K562 (cell line): ENCODE measurements at regions not wholly inside any gene's neighbourhood (a gene's known extent, or its start where the extent isn't known, plus 50 kb on each side); places are given as distances from the start of the nearest gene placed in this dataset.

Experiments
- ATAC-seq: fragments of 200-7000 bp; cut with Tn5 transposase; 3 replicates; pipeline ENCODE4 v1.9.1; 2020; ENCODE audit warnings: moderate library complexity
- BruUV-seq: library from RNA; stranded (reverse); fragments of 400-500 nt; replicated peaks from 2 replicates; lab custom pipeline; 2021; lab: Mats Ljungman, UMichigan
- CTCF ChIA-PET: fragments of 300-600 bp; formaldehyde crosslinking; extraction: SDS; loops from one replicate; lab custom pipeline; 2021; ENCODE audit warnings: low intra/inter-chr PET ratio; lab: Yijun Ruan, JAX
- POLR2A ChIA-PET: fragments of 300-600, 350-650 bp; sonication (Branson Sonifier 250); formaldehyde crosslinking; extraction: SDS; loops from one replicate; lab custom pipeline; 2021; ENCODE audit warnings: antibody characterized with exemption, inconsistent platforms; lab: Yijun Ruan, JAX
- DNase-seq, 4 experiments: peaks; one replicate each; pipeline versions ENCODE4 v3.0.0 to v3.0.0-alpha.2; 2011 to 2018; ENCODE audit warnings: low spot score in 3 of 4, mixed read lengths in 3 of 4; ENCODE audit errors: extremely low read depth in 1 of 4
- FAIRE-seq: peaks from 2 replicates; lab custom pipeline; 2011; peaks lifted over from hg19 to GRCh38; lab: Jason Lieb, UNC
- H2AFZ ChIP-seq: 2 replicates; pipeline ENCODE4 v1.6.0; 2011; ENCODE audit warnings: low read depth, low read length, control low read depth, inconsistent platforms
- H3K27ac ChIP-seq: fragments of 200-600 bp; 3 replicates; pipeline ENCODE4 v1.8.0; 2011; ENCODE audit warnings: low read depth, mild to moderate bottlenecking, control low read depth, inconsistent platforms, low read length, moderate library complexity, mixed read lengths; ENCODE audit errors: extremely low read depth
- H3K27me3 ChIP-seq, 2 experiments: fragments of 300-600 bp in 1 of 2; 2 replicates in 1 of 2; 3 replicates in 1 of 2; pipeline versions ENCODE4 v1.6.0 to v1.8.0; 2011; ENCODE audit warnings: inconsistent platforms in 2 of 2, low read length in 2 of 2, mild to moderate bottlenecking in 1 of 2, mixed read lengths in 1 of 2, moderate library complexity in 1 of 2; ENCODE audit not compliant: control insufficient read depth in 2 of 2, insufficient read depth in 2 of 2
- H3K36me3 ChIP-seq: fragments of 300-600 bp; 3 replicates; pipeline ENCODE4 v1.8.0; 2011; ENCODE audit warnings: mild to moderate bottlenecking, low read length, inconsistent platforms; ENCODE audit not compliant: control insufficient read depth, insufficient read depth
- H3K4me1 ChIP-seq, 2 experiments: fragments of 200-600 bp in 1 of 2; replicated peaks in 1 of 2; 2 replicates in 1 of 2; 3 replicates in 1 of 2; pipeline versions ENCODE4 v1.5.1 to v1.8.0; 2011; ENCODE audit warnings: inconsistent platforms in 2 of 2, low read length in 2 of 2, mild to moderate bottlenecking in 1 of 2, mixed read lengths in 1 of 2, moderate library complexity in 1 of 2; ENCODE audit not compliant: control insufficient read depth in 2 of 2, insufficient read depth in 2 of 2
- H3K4me2 ChIP-seq: 2 replicates; pipeline ENCODE4 v1.6.1; 2011; ENCODE audit warnings: low read length, control low read depth, inconsistent platforms, mixed read lengths; ENCODE audit not compliant: insufficient read depth
- H3K4me3 ChIP-seq: fragments of 200-600 bp; sonication (generic), shearing (Covaris generic); 2 replicates; pipeline ENCODE4 v1.5.1; 2016; ENCODE audit warnings: control low read depth, inconsistent platforms
- H3K79me2 ChIP-seq: fragments of 200-600 bp; 3 replicates; pipeline ENCODE4 v1.8.0; 2011; ENCODE audit warnings: low read length, inconsistent platforms; ENCODE audit not compliant: control insufficient read depth, insufficient read depth
- H3K9ac ChIP-seq, 2 experiments: 2 replicates each; pipeline versions ENCODE4 v1.6.0 to v1.6.1; 2011; ENCODE audit warnings: low read depth in 2 of 2, low read length in 2 of 2, control low read depth in 1 of 2, inconsistent platforms in 1 of 2, mild to moderate bottlenecking in 1 of 2, mixed read lengths in 1 of 2; ENCODE audit not compliant: insufficient read depth in 1 of 2
- H3K9me1 ChIP-seq: one replicate; pipeline ENCODE4 v1.6.0; 2011; ENCODE audit warnings: inconsistent platforms, mild to moderate bottlenecking, low read length, moderate library complexity; ENCODE audit not compliant: control insufficient read depth, insufficient read depth
- H3K9me3 ChIP-seq: replicated peaks from 2 replicates; pipeline ENCODE4 v1.5.1; 2011; ENCODE audit warnings: low read depth, low read length, inconsistent platforms; ENCODE audit not compliant: control insufficient read depth, insufficient read depth
- H4K20me1 ChIP-seq: replicated peaks from 2 replicates; pipeline ENCODE4 v1.6.1; 2011; ENCODE audit warnings: low read length, inconsistent platforms, mixed read lengths; ENCODE audit not compliant: control insufficient read depth, insufficient read depth
- C11orf30 ChIP-seq: fragments of 450-650 bp; IDR thresholded peaks from 2 replicates; pipeline ENCODE4 v1.6.1; 2016; ENCODE audit warnings: low read depth, mild to moderate bottlenecking
- DEAF1 ChIP-seq: fragments of 450-650 bp; formaldehyde crosslinking; IDR thresholded peaks from 2 replicates; pipeline ENCODE4 v1.4.0; 2020; ENCODE audit warnings: mild to moderate bottlenecking, moderate library complexity
- HDAC8 ChIP-seq: fragments of 450-650 bp; IDR thresholded peaks from 2 replicates; pipeline ENCODE4 v1.6.1; 2016; ENCODE audit warnings: mild to moderate bottlenecking, missing genetic modification characterization, moderate library complexity, missing compliant biosample characterization
- HMG20B ChIP-seq: fragments of 250-450 bp; sonication (Bioruptor Pico); IDR thresholded peaks from 2 replicates; pipeline ENCODE4 v1.5.0; 2021; ENCODE audit warnings: mild to moderate bottlenecking
- HNRNPK ChIP-seq: fragments of 200-400 bp; formaldehyde crosslinking; IDR thresholded peaks from one replicate; pipeline ENCODE4 v1.6.1; 2018; ENCODE audit warnings: mild to moderate bottlenecking, low read depth, low read length; ENCODE audit not compliant: poor library complexity, severe bottlenecking
- HNRNPUL1 ChIP-seq: fragments of 200-400 bp; formaldehyde crosslinking; IDR thresholded peaks from 2 replicates; pipeline ENCODE4 v1.6.1; 2017; ENCODE audit warnings: low read length
- ILF3 ChIP-seq: fragments of 450-650 bp; IDR thresholded peaks from 2 replicates; pipeline ENCODE4 v1.6.1; 2018; ENCODE audit warnings: antibody characterized with exemption, mild to moderate bottlenecking, moderate library complexity, borderline replicate concordance
- NBN ChIP-seq: fragments of 450-650 bp; IDR thresholded peaks from 2 replicates; pipeline ENCODE4 v1.6.1; 2016; ENCODE audit warnings: low read depth, mild to moderate bottlenecking
- NFIC ChIP-seq: fragments of 450-650 bp; IDR thresholded peaks from 2 replicates; pipeline ENCODE4 v1.6.1; 2017; ENCODE audit warnings: mild to moderate bottlenecking, inconsistent platforms
- PHB2 ChIP-seq: fragments of 450-650 bp; IDR thresholded peaks from 2 replicates; pipeline ENCODE4 v1.6.1; 2017; ENCODE audit warnings: low read depth
- SMAD1 ChIP-seq: fragments of 150-350 bp; IDR thresholded peaks from 2 replicates; pipeline ENCODE4 v1.6.1; 2014; ENCODE audit warnings: low read length, low read depth; ENCODE audit not compliant: partially characterized antibody
- SNAPC5 ChIP-seq: fragments of 250-450 bp; sonication (Bioruptor Pico); IDR thresholded peaks from 2 replicates; pipeline ENCODE4 v1.8.0; 2021; ENCODE audit warnings: moderate library complexity, mild to moderate bottlenecking, inconsistent platforms
- TBL1XR1 ChIP-seq, 2 experiments: IDR thresholded peaks; 2 replicates each; pipeline ENCODE4 v1.6.1; 2012; ENCODE audit warnings: improper control_type of control experiment in 2 of 2, low read length in 2 of 2, mild to moderate bottlenecking in 1 of 2
- XRCC3 ChIP-seq: fragments of 450-650 bp; IDR thresholded peaks from 2 replicates; pipeline ENCODE4 v1.6.1; 2017; ENCODE audit warnings: mild to moderate bottlenecking, moderate library complexity
- ZNF224 ChIP-seq: sonication (generic); formaldehyde crosslinking; IDR thresholded peaks from 2 replicates; pipeline ENCODE4 v1.8.0; 2022; ENCODE audit warnings: mild to moderate bottlenecking, missing genetic modification reagents
- ZNF280B ChIP-seq: fragments of 250-450 bp; sonication (Bioruptor Pico); IDR thresholded peaks from 2 replicates; pipeline ENCODE4 v1.5.1; 2021; ENCODE audit warnings: mild to moderate bottlenecking
- ZNF316 ChIP-seq: fragments of 450-650 bp; IDR thresholded peaks from 2 replicates; pipeline ENCODE4 v1.6.1; 2016
- ZNF444 ChIP-seq: fragments of 250-450 bp; sonication (Bioruptor Pico); IDR thresholded peaks from 2 replicates; pipeline ENCODE4 v1.4.0; 2020; ENCODE audit warnings: mild to moderate bottlenecking, moderate library complexity
- ZNF586 ChIP-seq: fragments of 450-650 bp; formaldehyde crosslinking; conservative IDR thresholded peaks from 2 replicates; pipeline ENCODE4 v1.4.0; 2020; ENCODE audit warnings: mild to moderate bottlenecking, moderate library complexity
- WGBS: fragments of 100-300 bp; shearing (Covaris generic); methylation state at CpG from one replicate; pipeline ENCODE4 v1.1.6; 2016; ENCODE audit warnings: low coverage, mixed read lengths; ENCODE audit not compliant: insufficient coverage; ENCODE audit errors: missing lambda C conversion rate; 5-methylcytosine and 5-hydroxymethylcytosine counted together
- in situ Hi-C: fragments of 300-500 bp; cut with MboI; formaldehyde crosslinking; loops from 4 replicates; pipeline ENCODE4 v1.15.0; 2018; ENCODE audit warnings: inconsistent platforms, mixed read lengths
- intact Hi-C: fragments of 100-400 bp; cut with micrococcal nuclease; formaldehyde crosslinking; loops from 2 replicates; pipeline ENCODE4 v1.14.2; 2022
- TF ChIP-seq, protein P1 (sequence below): fragments of 250-450 bp; sonication (Bioruptor Pico); IDR thresholded peaks from 2 replicates; pipeline ENCODE4 v1.4.0; 2020; ENCODE audit warnings: mild to moderate bottlenecking, moderate library complexity

GRCh38 chr22:47374273-47374771 lies 611.9 kb downstream of the TBC1D22A start:
- Histone ChIP-seq H4K20me1 (no peaks in the 10 kb centered on the region), H3K9me1 (no peaks in the 10 kb centered on the region), H3K9ac (no peak overlapping the region), H3K9me3 (no peaks in the 10 kb centered on the region), H3K27ac (no peak overlapping the region), H3K36me3 (no peaks in the 10 kb centered on the region), H2AFZ (no peak overlapping the region), H3K4me2 (no peak overlapping the region), H3K27me3 (peaks cover 0 to 26% of the 10 kb centered on the region in 2 experiments; a peak in 2 of 5 replicates), H3K79me2 (no peaks in the 10 kb centered on the region), H3K4me3 (no peak overlapping the region), H3K4me1 (no peaks in the 10 kb centered on the region)
- ChIA-PET POLR2A (no interaction called here), CTCF (no interaction called here)
- 0% methylated on average over 6 of the region's 15 CpGs for WGBS
- no peak for ATAC-seq
- TF ChIP-seq ZNF444 (CRISPR knock-in tag) (no peak), NFIC (no peak), ZNF316 (no peak), SNAPC5 (CRISPR knock-in tag) (no peak), HDAC8 (tag) (no peak), DEAF1 (CRISPR knock-in tag) (no peak), SMAD1 (no peak), NBN (no peak), ILF3 (no peak), ZNF280B (CRISPR knock-in tag) (no peak), ZNF224 (CRISPR knock-in tag) (no peak), C11orf30 (no peak), XRCC3 (no peak), PHB2 (no peak), HNRNPK (no peak), HNRNPUL1 (no peak), ZNF586 (CRISPR knock-in tag) (no peak), HMG20B (CRISPR knock-in tag) (no peak), TBL1XR1 (IDR thresholded peaks at IDR 0.05; ENCODE audit: low read length in 2 of 2) (no peak)
- TF ChIP-seq, protein P1, sequence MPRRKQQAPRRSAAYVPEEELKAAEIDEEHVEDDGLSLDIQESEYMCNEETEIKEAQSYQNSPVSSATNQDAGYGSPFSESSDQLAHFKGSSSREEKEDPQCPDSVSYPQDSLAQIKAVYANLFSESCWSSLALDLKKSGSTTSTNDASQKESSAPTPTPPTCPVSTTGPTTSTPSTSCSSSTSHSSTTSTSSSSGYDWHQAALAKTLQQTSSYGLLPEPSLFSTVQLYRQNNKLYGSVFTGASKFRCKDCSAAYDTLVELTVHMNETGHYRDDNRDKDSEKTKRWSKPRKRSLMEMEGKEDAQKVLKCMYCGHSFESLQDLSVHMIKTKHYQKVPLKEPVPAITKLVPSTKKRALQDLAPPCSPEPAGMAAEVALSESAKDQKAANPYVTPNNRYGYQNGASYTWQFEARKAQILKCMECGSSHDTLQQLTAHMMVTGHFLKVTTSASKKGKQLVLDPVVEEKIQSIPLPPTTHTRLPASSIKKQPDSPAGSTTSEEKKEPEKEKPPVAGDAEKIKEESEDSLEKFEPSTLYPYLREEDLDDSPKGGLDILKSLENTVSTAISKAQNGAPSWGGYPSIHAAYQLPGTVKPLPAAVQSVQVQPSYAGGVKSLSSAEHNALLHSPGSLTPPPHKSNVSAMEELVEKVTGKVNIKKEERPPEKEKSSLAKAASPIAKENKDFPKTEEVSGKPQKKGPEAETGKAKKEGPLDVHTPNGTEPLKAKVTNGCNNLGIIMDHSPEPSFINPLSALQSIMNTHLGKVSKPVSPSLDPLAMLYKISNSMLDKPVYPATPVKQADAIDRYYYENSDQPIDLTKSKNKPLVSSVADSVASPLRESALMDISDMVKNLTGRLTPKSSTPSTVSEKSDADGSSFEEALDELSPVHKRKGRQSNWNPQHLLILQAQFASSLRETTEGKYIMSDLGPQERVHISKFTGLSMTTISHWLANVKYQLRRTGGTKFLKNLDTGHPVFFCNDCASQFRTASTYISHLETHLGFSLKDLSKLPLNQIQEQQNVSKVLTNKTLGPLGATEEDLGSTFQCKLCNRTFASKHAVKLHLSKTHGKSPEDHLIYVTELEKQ (CRISPR knock-in tag): no peak
- no TSS peak for BruUV-seq
- in situ Hi-C loops (no loop called here), intact Hi-C loops (no loop called here)
- FAIRE-seq: no peak
- no peak for DNase-seq
